PC-9 (cell line): ENCODE measurements at regions not wholly inside any gene's neighbourhood (a gene's known extent, or its start where the extent isn't known, plus 50 kb on each side); places are given as distances from the start of the nearest gene placed in this dataset.

Experiments used
- BruUV-seq: library from RNA; stranded (reverse); fragments of 400-500 nt; replicated peaks from 2 replicates; lab custom pipeline; 2021; lab: Mats Ljungman, UMichigan
- CTCF ChIA-PET: fragments of 300-600 bp; sonication (Branson Sonifier 250); formaldehyde crosslinking; loops from one replicate; lab custom pipeline; 2022; ENCODE audit warnings: antibody characterized with exemption; lab: Charles Lee
- POLR2A ChIA-PET: fragments of 300-600 bp; sonication (Branson Sonifier 250); formaldehyde crosslinking; loops from one replicate; lab custom pipeline; 2022; ENCODE audit warnings: antibody characterized with exemption; ENCODE audit not compliant: unreplicated experiment; lab: Charles Lee
- DNase-seq, 2 experiments: peaks; one replicate each; pipeline versions ENCODE4 v3.0.0 to v3.0.0-alpha.2; 2015 to 2022; ENCODE audit warnings: mixed read lengths in 1 of 2
- H2AFZ ChIP-seq: fragments of 200-600 bp; sonication (generic); 2 replicates; pipeline ENCODE4 v1.8.1; 2017; ENCODE audit warnings: antibody characterized with exemption
- H3F3A ChIP-seq: fragments of 200-600 bp; sonication (generic); 2 replicates; pipeline ENCODE4 v1.8.1; 2017; ENCODE audit warnings: antibody characterized with exemption, mild to moderate bottlenecking, low read depth; ENCODE audit not compliant: insufficient read depth
- H3K27ac ChIP-seq: fragments of 200-600 bp; sonication (generic); 2 replicates; pipeline ENCODE4 v1.6.1; 2016; ENCODE audit warnings: mixed run types
- H3K27me3 ChIP-seq: fragments of 200-600 bp; sonication (generic); 2 replicates; pipeline ENCODE4 v1.6.1; 2016; ENCODE audit warnings: low read depth, mixed run types; ENCODE audit not compliant: insufficient read depth
- H3K36me3 ChIP-seq: fragments of 200-600 bp; sonication (generic); 2 replicates; pipeline ENCODE4 v1.6.1; 2016; ENCODE audit warnings: low read depth, mixed run types
- H3K4me1 ChIP-seq: fragments of 200-600 bp; sonication (generic); replicated peaks from 2 replicates; pipeline ENCODE4 v1.6.1; 2016; ENCODE audit warnings: mixed run types; ENCODE audit not compliant: insufficient read depth
- H3K4me2 ChIP-seq: fragments of 200-600 bp; sonication (generic); 2 replicates; pipeline ENCODE4 v1.6.1; 2017; ENCODE audit warnings: mixed run types
- H3K4me3 ChIP-seq: fragments of 200-600 bp; sonication (generic); 2 replicates; pipeline ENCODE4 v1.6.1; 2016; ENCODE audit warnings: mixed run types
- H3K79me2 ChIP-seq: fragments of 200-600 bp; sonication (generic); 2 replicates; pipeline ENCODE4 v1.6.1; 2017; ENCODE audit warnings: low read depth, mixed run types
- H3K9me2 ChIP-seq: fragments of 200-600 bp; sonication (generic); 2 replicates; pipeline ENCODE4 v1.8.1; 2017; ENCODE audit warnings: mild to moderate bottlenecking; ENCODE audit not compliant: insufficient read depth
- H3K9me3 ChIP-seq: fragments of 200-600 bp; sonication (generic); 2 replicates; pipeline ENCODE4 v1.8.1; 2016; ENCODE audit warnings: low read depth; ENCODE audit not compliant: insufficient read depth
- H4K20me1 ChIP-seq: fragments of 200-600 bp; sonication (generic); 2 replicates; pipeline ENCODE4 v1.8.1; 2017; ENCODE audit not compliant: insufficient read depth
- CTCF ChIP-seq: fragments of 200-600 bp; sonication (generic); conservative IDR thresholded peaks from 2 replicates; pipeline ENCODE4 v1.6.1; 2017; ENCODE audit warnings: mixed run types, antibody characterized with exemption, mild to moderate bottlenecking, moderate library complexity
- EZH2 ChIP-seq: fragments of 200-600 bp; sonication (generic); IDR thresholded peaks from 2 replicates; pipeline ENCODE4 v1.8.0; 2017; ENCODE audit warnings: antibody characterized with exemption, low read depth
- intact Hi-C: fragments of 100-400 bp; cut with micrococcal nuclease; formaldehyde crosslinking; loops from one replicate; pipeline ENCODE4 v1.10.0; 2022; ENCODE audit not compliant: unreplicated experiment

DNA sequence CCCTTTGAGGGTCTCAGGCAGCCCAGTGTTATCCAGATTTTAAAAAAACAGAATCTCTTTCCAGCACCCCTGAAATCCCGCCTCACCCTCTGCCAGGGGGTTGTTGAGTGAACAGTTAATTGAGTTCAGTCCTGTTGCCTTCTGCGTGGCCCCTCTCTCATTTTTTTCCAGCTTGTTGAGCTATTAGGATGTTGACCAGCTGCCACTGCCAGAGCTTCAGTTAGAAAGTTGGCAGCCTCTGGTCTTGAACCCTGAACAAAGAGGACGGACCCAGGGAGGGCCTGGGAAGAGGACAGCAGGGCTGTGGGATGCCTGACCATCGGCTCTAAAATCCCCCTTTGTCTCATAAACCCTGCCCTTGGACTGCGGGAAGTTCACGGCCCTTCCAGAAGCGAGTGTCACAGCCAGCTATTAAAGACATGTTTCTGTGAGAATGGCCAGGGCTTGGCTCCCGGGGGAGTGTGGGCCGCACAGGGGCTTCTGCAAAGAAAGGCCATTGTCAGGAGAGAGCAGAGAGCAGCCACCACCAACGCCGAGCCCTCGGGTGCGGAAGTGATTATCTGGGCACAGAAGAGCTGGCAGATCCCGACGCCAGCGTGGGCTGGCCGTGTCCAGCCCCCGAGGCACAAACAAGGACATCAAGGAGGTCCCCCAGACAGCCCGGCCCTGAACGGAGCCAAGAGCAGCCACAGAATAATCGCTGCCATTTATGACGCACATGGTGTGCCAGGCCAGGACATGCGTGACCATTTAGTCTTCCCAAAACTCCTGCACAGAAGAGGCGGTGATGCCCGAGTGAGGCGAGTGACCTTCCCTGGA is 189.0 kb downstream of the ANKRD60 start:
- ChIA-PET CTCF (no interaction called here), POLR2A (no interaction called here)
- no peaks in the 10 kb centered on the region for H3K9me3 ChIP-seq
- no peak for DNase-seq
- no peaks in the 10 kb centered on the region for H3F3A ChIP-seq
- no peak overlapping the region for H3K27ac ChIP-seq
- no peaks in the 10 kb centered on the region for H3K36me3 ChIP-seq
- intact Hi-C loops = no loop called here
- H4K20me1 ChIP-seq = no peaks in the 10 kb centered on the region
- no peaks in the 10 kb centered on the region for H3K9me2 ChIP-seq
- no peak overlapping the region for H3K4me2 ChIP-seq
- no peaks in the 10 kb centered on the region for H3K4me1 ChIP-seq
- H3K79me2 ChIP-seq = no peaks in the 10 kb centered on the region
- H2AFZ ChIP-seq = no peak overlapping the region
- BruUV-seq = no TSS peak
- H3K27me3 ChIP-seq = no peaks in the 10 kb centered on the region
- no peak for TF ChIP-seq CTCF
- no peak for TF ChIP-seq EZH2
- no peak overlapping the region for H3K4me3 ChIP-seq

GRCh38 chr20:58038123-58038654 is 190.3 kb downstream of the ANKRD60 start:
- H3K27me3 ChIP-seq = no peaks in the 10 kb centered on the region
- no peaks in the 10 kb centered on the region for H3K4me1 ChIP-seq
- ChIA-PET CTCF (no interaction called here), POLR2A (no interaction called here)
- TF ChIP-seq EZH2 (no peak), CTCF (no peak)
- H3K4me2 ChIP-seq = no peak overlapping the region
- H3K36me3 ChIP-seq = no peaks in the 10 kb centered on the region
- H2AFZ ChIP-seq = no peak overlapping the region
- no peaks in the 10 kb centered on the region for H3K9me3 ChIP-seq
- H3K27ac ChIP-seq = no peak overlapping the region
- intact Hi-C loops = no loop called here
- no peaks in the 10 kb centered on the region for H3K79me2 ChIP-seq
- peaks cover 4% of the 10 kb centered on the region; the same call in 1 of the 2 replicates for H3K9me2 ChIP-seq
- DNase-seq = no peak
- no peaks in the 10 kb centered on the region for H4K20me1 ChIP-seq
- no peaks in the 10 kb centered on the region for H3F3A ChIP-seq
- BruUV-seq = no TSS peak
- no peak overlapping the region for H3K4me3 ChIP-seq

- Histone ChIP-seq H4K20me1 (no peaks in the 10 kb centered on the region), H3K27me3 (no peaks in the 10 kb centered on the region), H3K79me2 (no peaks in the 10 kb centered on the region), H3F3A (no peaks in the 10 kb centered on the region), H3K9me2 (peaks cover 6% of the 10 kb centered on the region; the same call in 1 of the 2 replicates), H3K36me3 (no peaks in the 10 kb centered on the region), H3K4me1 (no peaks in the 10 kb centered on the region), H2AFZ (no peak overlapping the region), H3K4me3 (no peak overlapping the region), H3K27ac (no peak overlapping the region), H3K9me3 (no peaks in the 10 kb centered on the region), H3K4me2 (no peak overlapping the region)
- no peak for TF ChIP-seq CTCF
- TF ChIP-seq EZH2 = no peak
- no TSS peak for BruUV-seq
- ChIA-PET CTCF (interaction anchor here (0.5 kb wide), 1 partner anchor 400 kb away, joined by 3 read pairs; no protein-coding TSS in a partner anchor), POLR2A (no interaction called here)
- intact Hi-C loops = no loop called here
- no peak for DNase-seq
Measured at GRCh38 chr20:58037631-58038030, 190.8 kb downstream of the ANKRD60 start.
